H1 (cell line): ENCODE measurements at regions not wholly inside any gene's neighbourhood (a gene's known extent, or its start where the extent isn't known, plus 50 kb on each side); places are given as distances from the start of the nearest gene placed in this dataset.

ENCODE experiments used
- CTCF ChIA-PET: fragments of 300-600 bp; sonication (Branson Sonifier 250); formaldehyde crosslinking; loops from one replicate; lab custom pipeline; 2021; ENCODE audit not compliant: partially characterized antibody; lab: Charles Lee
- POLR2A ChIA-PET: fragments of 300-600 bp; sonication (Branson Sonifier 250); formaldehyde crosslinking; loops from one replicate; lab custom pipeline; 2021; ENCODE audit warnings: inconsistent platforms; ENCODE audit not compliant: partially characterized antibody; lab: Charles Lee
- DNase-seq, 2 experiments: peaks; one replicate each; pipeline versions ENCODE4 v3.0.0 to v3.0.0-alpha.2; 2010 to 2022; ENCODE audit warnings: low spot score in 2 of 2, low read depth in 1 of 2, mixed read lengths in 1 of 2
- FAIRE-seq: peaks from 2 replicates; lab custom pipeline; 2011; peaks lifted over from hg19 to GRCh38; lab: Jason Lieb, UNC
- H2AFZ ChIP-seq: 2 replicates; pipeline ENCODE4 v1.8.1; 2012; ENCODE audit warnings: low read length, inconsistent platforms
- H2AK5ac ChIP-seq: 2 replicates; pipeline ENCODE4 v1.6.1; 2013; ENCODE audit warnings: low read depth, low read length
- H2BK120ac ChIP-seq: replicated peaks from 2 replicates; pipeline ENCODE3; 2013; ENCODE audit warnings: low read depth, low read length, inconsistent platforms
- H2BK12ac ChIP-seq: 2 replicates; pipeline ENCODE4 v1.6.1; 2013; ENCODE audit warnings: low read depth, low read length
- H2BK15ac ChIP-seq: 2 replicates; pipeline ENCODE4 v1.6.1; 2013; ENCODE audit warnings: low read length
- H2BK20ac ChIP-seq: 2 replicates; pipeline ENCODE4 v1.6.1; 2013; ENCODE audit warnings: low read length
- H2BK5ac ChIP-seq: 2 replicates; pipeline ENCODE4 v1.6.1; 2013; ENCODE audit warnings: low read depth, low read length
- H3K14ac ChIP-seq: 2 replicates; pipeline ENCODE4 v1.6.1; 2013; ENCODE audit warnings: inconsistent platforms; ENCODE audit not compliant: insufficient read length
- H3K18ac ChIP-seq: 2 replicates; pipeline ENCODE4 v1.6.1; 2013; ENCODE audit warnings: low read length; ENCODE audit errors: extremely low read depth
- H3K23ac ChIP-seq: 2 replicates; pipeline ENCODE4 v1.6.1; 2013; ENCODE audit warnings: inconsistent platforms; ENCODE audit not compliant: insufficient read length
- H3K23me2 ChIP-seq: 2 replicates; pipeline ENCODE4 v1.6.1; 2013; ENCODE audit warnings: low read depth, low read length
- H3K27ac ChIP-seq: 2 replicates; pipeline ENCODE4 v1.6.1; 2011; ENCODE audit warnings: low read depth, low read length, inconsistent platforms
- H3K27me3 ChIP-seq, 4 experiments: replicated peaks in 1 of 4; 1 replicate in 1 of 4; 2 replicates in 3 of 4; pipeline versions ENCODE4 v1.6.1 to v1.8.1; 2011 to 2013; ENCODE audit warnings: low read length in 3 of 4, mild to moderate bottlenecking in 3 of 4, inconsistent platforms in 2 of 4, mixed read lengths in 2 of 4, moderate library complexity in 1 of 4; ENCODE audit not compliant: control insufficient read depth in 3 of 4, insufficient read depth in 3 of 4; ENCODE audit errors: extremely low read depth in 1 of 4
- H3K36me3 ChIP-seq, 4 experiments: 2 replicates each; pipeline versions ENCODE4 v1.6.1 to v1.8.1; 2011 to 2013; ENCODE audit warnings: mild to moderate bottlenecking in 4 of 4, low read length in 3 of 4, moderate library complexity in 2 of 4, control low read depth in 1 of 4, inconsistent platforms in 1 of 4; ENCODE audit not compliant: insufficient read depth in 4 of 4, control insufficient read depth in 2 of 4
- H3K4ac ChIP-seq: replicated peaks from 2 replicates; pipeline ENCODE3; 2013; ENCODE audit warnings: low read length, low read depth, mixed read lengths, inconsistent platforms; ENCODE audit not compliant: insufficient read length
- H3K4me1 ChIP-seq, 4 experiments: replicated peaks in 1 of 4; 1 replicate in 1 of 4; 2 replicates in 3 of 4; pipeline versions ENCODE4 v1.6.1 to v1.8.1; 2011 to 2013; ENCODE audit warnings: low read length in 3 of 4, inconsistent platforms in 2 of 4, mixed read lengths in 1 of 4; ENCODE audit not compliant: insufficient read depth in 4 of 4, control insufficient read depth in 3 of 4
- H3K4me2 ChIP-seq, 2 experiments: 2 replicates each; pipeline versions ENCODE4 v1.6.1 to v1.8.1; 2011 to 2013; ENCODE audit warnings: low read depth in 2 of 2, low read length in 2 of 2, control low read depth in 1 of 2, inconsistent platforms in 1 of 2, mild to moderate bottlenecking in 1 of 2; ENCODE audit not compliant: insufficient read depth in 1 of 2
- H3K4me3 ChIP-seq, 4 experiments: fragments of 200-600, 300-600 bp in 1 of 4; sonication (generic), shearing (Covaris generic), sonication (Bioruptor Twin) in 1 of 4; 2 replicates each; pipeline versions ENCODE4 v1.5.1 to v1.8.1; 2011 to 2016; ENCODE audit warnings: low read length in 4 of 4, low read depth in 3 of 4, control low read depth in 2 of 4, inconsistent platforms in 2 of 4, mild to moderate bottlenecking in 2 of 4, mixed read lengths in 1 of 4, moderate library complexity in 1 of 4; ENCODE audit not compliant: insufficient read depth in 2 of 4; ENCODE audit errors: extremely low read depth in 1 of 4
- H3K56ac ChIP-seq: replicated peaks from 2 replicates; pipeline ENCODE3; 2013; ENCODE audit warnings: low read depth, mild to moderate bottlenecking, mixed read lengths, low read length, inconsistent platforms; ENCODE audit not compliant: insufficient read length
- H3K79me1 ChIP-seq: 2 replicates; pipeline ENCODE4 v1.6.1; 2013; ENCODE audit warnings: low read depth, low read length, control low read depth
- H3K79me2 ChIP-seq, 2 experiments: 2 replicates each; pipeline versions ENCODE4 v1.6.1 to v1.8.1; 2012 to 2013; ENCODE audit warnings: low read length in 2 of 2, mild to moderate bottlenecking in 2 of 2, inconsistent platforms in 1 of 2; ENCODE audit not compliant: insufficient read depth in 2 of 2, control insufficient read depth in 1 of 2
- H3K9ac ChIP-seq, 4 experiments: replicated peaks in 1 of 4; 1 replicate in 1 of 4; 2 replicates in 3 of 4; pipeline versions ENCODE4 v1.6.1 to v1.8.1; 2011 to 2013; ENCODE audit warnings: low read depth in 3 of 4, low read length in 3 of 4, control low read depth in 2 of 4, mild to moderate bottlenecking in 2 of 4, moderate library complexity in 2 of 4, inconsistent platforms in 1 of 4; ENCODE audit errors: extremely low read depth in 1 of 4
- H3K9me3 ChIP-seq, 2 experiments: 2 replicates each; pipeline versions ENCODE4 v1.6.1 to v1.8.1; 2012 to 2013; ENCODE audit warnings: mild to moderate bottlenecking in 2 of 2, moderate library complexity in 2 of 2, control low read depth in 1 of 2, inconsistent platforms in 1 of 2, low read depth in 1 of 2, low read length in 1 of 2, mixed read lengths in 1 of 2; ENCODE audit not compliant: insufficient read depth in 2 of 2
- H4K20me1 ChIP-seq, 2 experiments: replicated peaks in 1 of 2; 2 replicates each; pipeline versions ENCODE3 to v1.8.1; 2011 to 2013; ENCODE audit warnings: inconsistent platforms in 2 of 2, low read length in 2 of 2, mild to moderate bottlenecking in 1 of 2; ENCODE audit not compliant: insufficient read depth in 2 of 2, control insufficient read depth in 1 of 2
- H4K5ac ChIP-seq: 2 replicates; pipeline ENCODE4 v1.6.1; 2013; ENCODE audit warnings: low read length, low read depth, mixed read lengths, inconsistent platforms; ENCODE audit not compliant: insufficient read length
- H4K8ac ChIP-seq: 2 replicates; pipeline ENCODE4 v1.8.0; 2013; ENCODE audit warnings: mild to moderate bottlenecking, moderate library complexity, low read length, inconsistent platforms; ENCODE audit not compliant: insufficient read depth; ENCODE audit errors: extremely low read depth
- H4K91ac ChIP-seq: replicated peaks from 2 replicates; pipeline ENCODE3; 2013; ENCODE audit warnings: low read length, mixed read lengths, inconsistent platforms; ENCODE audit not compliant: insufficient read length
- CREB1 ChIP-seq: IDR thresholded peaks from 2 replicates; pipeline ENCODE4 v1.6.1; 2012; ENCODE audit warnings: inconsistent platforms
- EGR1 ChIP-seq: IDR thresholded peaks from 2 replicates; pipeline ENCODE4 v1.6.1; 2011; ENCODE audit warnings: low read depth, low read length, borderline replicate concordance
- EZH2 ChIP-seq: fragments of 200-600 bp; sonication (generic); IDR thresholded peaks from 2 replicates; pipeline ENCODE4 v1.7.1; 2012; ENCODE audit warnings: low read depth, mild to moderate bottlenecking, moderate library complexity, low read length, inconsistent platforms; ENCODE audit not compliant: severe bottlenecking
- KDM4A ChIP-seq: IDR thresholded peaks from one replicate; pipeline ENCODE4 v1.7.1; 2012; ENCODE audit warnings: low read depth, mild to moderate bottlenecking, moderate library complexity, low read length, inconsistent platforms; ENCODE audit not compliant: severe bottlenecking
- NRF1 ChIP-seq: IDR thresholded peaks from 2 replicates; pipeline ENCODE4 v1.6.1; 2011; ENCODE audit warnings: mild to moderate bottlenecking, low read depth, low read length, improper control_type of control experiment
- PHF8 ChIP-seq: fragments of 200-600 bp; sonication (generic); conservative IDR thresholded peaks from 2 replicates; pipeline ENCODE4 v1.7.1; 2012; ENCODE audit warnings: low read depth, mild to moderate bottlenecking, inconsistent platforms, low read length, moderate library complexity
- POLR2AphosphoS5 ChIP-seq: IDR thresholded peaks from 2 replicates; pipeline ENCODE4 v1.6.1; 2011; ENCODE audit warnings: low read depth, low read length
- SAP30 ChIP-seq: fragments of 300-600 bp; sonication (generic); IDR thresholded peaks from 2 replicates; pipeline ENCODE4 v1.7.1; 2012; ENCODE audit warnings: low read length, moderate library complexity, mild to moderate bottlenecking, inconsistent platforms; ENCODE audit not compliant: insufficient read depth, insufficient replicate concordance
- SIX5 ChIP-seq: IDR thresholded peaks from 2 replicates; pipeline ENCODE4 v1.6.1; 2011; ENCODE audit warnings: mild to moderate bottlenecking, low read depth, low read length
- SP2 ChIP-seq: IDR thresholded peaks from 2 replicates; pipeline ENCODE4 v1.6.1; 2012; ENCODE audit warnings: mild to moderate bottlenecking, low read length, inconsistent platforms
- TAF7 ChIP-seq: optimal IDR thresholded peaks from 2 replicates; pipeline ENCODE3; 2011; ENCODE audit warnings: low read depth, mild to moderate bottlenecking, inconsistent platforms, low read length, moderate library complexity, borderline replicate concordance
- YY1 ChIP-seq: IDR thresholded peaks from 2 replicates; pipeline ENCODE4 v1.6.1; 2011; ENCODE audit warnings: low read depth, mild to moderate bottlenecking, low read length
- WGBS, 2 experiments: shearing (Covaris generic) in 1 of 2; methylation state at CpG; one replicate each; pipeline versions ENCODE4 v1.1.6 to v1.1.7; 2013 to 2015; ENCODE audit warnings: low lambda C conversion rate in 2 of 2, mixed read lengths in 2 of 2, inconsistent platforms in 1 of 2, low coverage in 1 of 2, missing lambda C conversion rate in 1 of 2; ENCODE audit not compliant: insufficient replicate concordance in 2 of 2, insufficient coverage in 1 of 2, insufficient read length in 1 of 2; ENCODE audit errors: extremely low coverage in 1 of 2, missing lambda C conversion rate in 1 of 2; 5-methylcytosine and 5-hydroxymethylcytosine counted together
- TF ChIP-seq, protein P1 (sequence below): IDR thresholded peaks from 2 replicates; pipeline ENCODE4 v1.6.1; 2011; ENCODE audit warnings: low read depth, mild to moderate bottlenecking, low read length; ENCODE audit not compliant: insufficient read depth
- TF ChIP-seq, protein P2 (sequence below): IDR thresholded peaks from 2 replicates; pipeline ENCODE4 v1.6.1; 2012; ENCODE audit warnings: inconsistent platforms

GRCh38 chr18:5061785-5062184 lies 135.3 kb downstream of the AKAIN1 start:
- Histone ChIP-seq H4K5ac (no peak overlapping the region), H4K91ac (no peak overlapping the region), H2AK5ac (no peak overlapping the region), H3K18ac (no peak overlapping the region), H2AFZ (no peak overlapping the region), H3K4ac (no peak overlapping the region), H3K36me3 (no peaks in the 10 kb centered on the region), H3K79me2 (no peaks in the 10 kb centered on the region), H2BK12ac (no peak overlapping the region), H4K8ac (no peak overlapping the region), H3K9me3 (no peaks in the 10 kb centered on the region), H2BK120ac (no peak overlapping the region), H3K27me3 (0 out of 7 replicates have a peak, but pooled peaks cover 0 to 2% (median 0%) of the 10 kb centered on the region in 4 experiments), H3K79me1 (no peaks in the 10 kb centered on the region), H2BK5ac (no peak overlapping the region), H3K27ac (no peak overlapping the region), H3K4me3 (no peak overlapping the region), H3K14ac (no peak overlapping the region), H3K4me2 (no peak overlapping the region), H2BK15ac (no peak overlapping the region), H2BK20ac (no peak overlapping the region), H3K4me1 (no peaks in the 10 kb centered on the region), H4K20me1 (no peaks in the 10 kb centered on the region), H3K23me2 (no peaks in the 10 kb centered on the region), H3K56ac (no peak overlapping the region), H3K9ac (no peak overlapping the region; a peak in 1 of 7 replicates), H3K23ac (no peak overlapping the region)
- POLR2A ChIA-PET: no interaction called here
- CTCF ChIA-PET: interaction anchor here (0.9 to 1.1 kb wide), 3 partner anchors 36 to 49 kb away, joined by 3 read pairs; no protein-coding TSS in a partner anchor
- DNase-seq: no peak
- 79% methylated on average over 2 of the region's 2 CpGs; no CpG with 5 or more reads in 1 of the 2 experiments for WGBS, 2 experiments
- no peak for FAIRE-seq
- TF ChIP-seq EGR1: no peak
- TF ChIP-seq SAP30: no peak
- TF ChIP-seq SIX5: no peak
- no peak for TF ChIP-seq TAF7
- no peak for TF ChIP-seq SP2
- no peak for TF ChIP-seq EZH2
- no peak for TF ChIP-seq KDM4A
- TF ChIP-seq CREB1: no peak
- TF ChIP-seq PHF8: no peak
- TF ChIP-seq NRF1: no peak
- TF ChIP-seq, protein P1, sequence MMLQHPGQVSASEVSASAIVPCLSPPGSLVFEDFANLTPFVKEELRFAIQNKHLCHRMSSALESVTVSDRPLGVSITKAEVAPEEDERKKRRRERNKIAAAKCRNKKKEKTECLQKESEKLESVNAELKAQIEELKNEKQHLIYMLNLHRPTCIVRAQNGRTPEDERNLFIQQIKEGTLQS: no peak
- TF ChIP-seq POLR2AphosphoS5: no peak
- no peak for TF ChIP-seq YY1
- TF ChIP-seq, protein P2, sequence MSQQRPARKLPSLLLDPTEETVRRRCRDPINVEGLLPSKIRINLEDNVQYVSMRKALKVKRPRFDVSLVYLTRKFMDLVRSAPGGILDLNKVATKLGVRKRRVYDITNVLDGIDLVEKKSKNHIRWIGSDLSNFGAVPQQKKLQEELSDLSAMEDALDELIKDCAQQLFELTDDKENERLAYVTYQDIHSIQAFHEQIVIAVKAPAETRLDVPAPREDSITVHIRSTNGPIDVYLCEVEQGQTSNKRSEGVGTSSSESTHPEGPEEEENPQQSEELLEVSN: no peak
